GM12864 (cell line): ENCODE measurements at regions not wholly inside any gene's neighbourhood (a gene's known extent, or its start where the extent isn't known, plus 50 kb on each side); places are given as distances from the start of the nearest gene placed in this dataset.

ENCODE experiments used
- DNase-seq: peaks from one replicate; pipeline ENCODE4 v3.0.0-alpha.2; 2011; ENCODE audit warnings: low read depth
- H3K4me3 ChIP-seq: 2 replicates; pipeline ENCODE4 v1.5.1; 2011; ENCODE audit warnings: mild to moderate bottlenecking, low read depth, low read length, control low read depth
- TF ChIP-seq, protein P1 (sequence below): IDR thresholded peaks from 2 replicates; pipeline ENCODE4 v1.5.1; 2011; ENCODE audit warnings: low read depth, mild to moderate bottlenecking, moderate library complexity, low read length, control low read depth, inconsistent platforms; ENCODE audit errors: missing control alignments

DNA sequence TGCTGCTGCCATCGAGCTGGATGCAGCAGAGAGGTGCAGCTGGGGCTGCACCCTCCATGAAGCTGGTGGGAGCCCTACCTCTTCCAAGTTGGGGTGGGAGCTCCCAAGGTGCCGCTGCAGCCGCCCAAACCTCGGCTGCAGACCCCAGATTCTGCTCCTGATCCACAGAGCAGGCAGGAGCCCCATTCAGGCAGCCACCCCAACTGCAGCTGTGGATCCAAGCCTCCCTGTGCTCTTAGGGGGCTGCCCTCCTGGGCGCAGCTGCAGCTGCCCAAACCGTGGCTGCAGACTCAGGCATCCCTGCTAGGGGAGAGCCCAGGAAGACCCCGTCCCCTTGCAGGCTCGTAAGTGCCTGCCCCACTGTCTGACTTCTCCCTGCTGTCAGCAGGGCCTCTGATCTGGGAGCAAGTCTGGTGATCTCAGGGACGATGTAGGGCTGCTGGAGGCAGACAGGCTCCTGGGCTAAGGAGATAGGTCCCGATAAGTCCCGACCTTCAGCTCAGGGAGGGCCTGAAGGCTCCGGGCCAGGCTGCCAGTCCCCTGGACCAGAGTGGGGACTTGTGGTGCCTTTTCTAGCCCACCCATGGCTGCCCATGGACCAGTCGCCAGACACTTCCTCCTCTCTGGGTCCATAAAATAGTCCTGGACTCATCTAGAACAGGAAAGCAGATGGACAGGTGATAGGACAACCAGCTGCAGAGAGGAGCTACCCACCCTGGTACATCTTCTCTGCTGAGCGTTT lies 767.1 kb upstream of the CDH7 start:
- TF ChIP-seq, protein P1, sequence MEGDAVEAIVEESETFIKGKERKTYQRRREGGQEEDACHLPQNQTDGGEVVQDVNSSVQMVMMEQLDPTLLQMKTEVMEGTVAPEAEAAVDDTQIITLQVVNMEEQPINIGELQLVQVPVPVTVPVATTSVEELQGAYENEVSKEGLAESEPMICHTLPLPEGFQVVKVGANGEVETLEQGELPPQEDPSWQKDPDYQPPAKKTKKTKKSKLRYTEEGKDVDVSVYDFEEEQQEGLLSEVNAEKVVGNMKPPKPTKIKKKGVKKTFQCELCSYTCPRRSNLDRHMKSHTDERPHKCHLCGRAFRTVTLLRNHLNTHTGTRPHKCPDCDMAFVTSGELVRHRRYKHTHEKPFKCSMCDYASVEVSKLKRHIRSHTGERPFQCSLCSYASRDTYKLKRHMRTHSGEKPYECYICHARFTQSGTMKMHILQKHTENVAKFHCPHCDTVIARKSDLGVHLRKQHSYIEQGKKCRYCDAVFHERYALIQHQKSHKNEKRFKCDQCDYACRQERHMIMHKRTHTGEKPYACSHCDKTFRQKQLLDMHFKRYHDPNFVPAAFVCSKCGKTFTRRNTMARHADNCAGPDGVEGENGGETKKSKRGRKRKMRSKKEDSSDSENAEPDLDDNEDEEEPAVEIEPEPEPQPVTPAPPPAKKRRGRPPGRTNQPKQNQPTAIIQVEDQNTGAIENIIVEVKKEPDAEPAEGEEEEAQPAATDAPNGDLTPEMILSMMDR = no peak

DNA sequence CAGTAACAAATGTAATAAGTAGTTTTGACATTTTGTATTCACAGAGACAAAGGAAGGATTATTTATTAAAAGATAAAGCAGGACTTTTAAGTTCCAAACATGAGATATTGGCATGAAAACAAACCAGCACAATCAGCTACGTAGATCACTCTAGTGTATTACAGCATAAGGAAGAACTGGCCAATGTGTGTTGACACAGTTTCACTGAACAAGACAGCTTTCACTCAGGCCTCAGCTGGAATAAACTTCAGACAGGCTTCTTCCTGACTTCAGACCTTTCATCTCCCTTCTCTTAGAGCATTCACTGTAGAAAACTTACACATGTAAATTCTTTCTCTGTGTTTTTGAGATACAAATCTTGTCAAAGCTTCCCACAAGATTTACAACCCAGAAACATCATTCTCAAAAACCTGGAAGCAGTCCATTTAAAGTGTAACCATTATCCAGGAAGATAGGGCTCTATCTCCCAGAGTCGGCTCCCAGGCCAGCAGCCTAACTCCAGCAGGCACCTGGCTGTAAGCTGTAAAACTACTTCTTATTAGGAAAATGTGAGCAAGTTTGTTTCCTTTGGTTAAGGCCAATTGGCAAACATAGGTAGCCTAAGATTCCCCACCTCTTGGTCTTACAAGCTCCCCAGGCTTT lies 768.3 kb upstream of the CDH7 start:
- H3K4me3 ChIP-seq = no peak overlapping the region
- DNase-seq = no peak
- TF ChIP-seq, protein P1 = no peak

More for the DNA sequence above, 767.1 kb upstream of the CDH7 start:
- no peak for DNase-seq
- H3K4me3 ChIP-seq = no peak overlapping the region

- TF ChIP-seq, protein P1 = no peak
- no peak overlapping the region for H3K4me3 ChIP-seq
- DNase-seq = no peak
Observed at GRCh38 chr18:64981915-64982314, 768.9 kb upstream of the CDH7 start.

GRCh38 chr18:64979791-64980190 lies 771.0 kb upstream of the CDH7 start:
- TF ChIP-seq, protein P1 = no peak
- no peak overlapping the region for H3K4me3 ChIP-seq
- DNase-seq = no peak

GRCh38 chr18:64974391-64975125 lies 776.3 kb upstream of the CDH7 start:
- no peak for DNase-seq

GRCh38 chr18:64972545-64972944 lies 778.3 kb upstream of the CDH7 start:
- no peak overlapping the region for H3K4me3 ChIP-seq
- no peak for DNase-seq
- TF ChIP-seq, protein P1 = no peak

More at GRCh38 chr18:64974391-64975125, 776.3 kb upstream of the CDH7 start:
- H3K4me3 ChIP-seq = no peak overlapping the region
- TF ChIP-seq, protein P1 = no peak
